HepG2 (cell line): ENCODE measurements at regions not wholly inside any gene's neighbourhood (a gene's known extent, or its start where the extent isn't known, plus 50 kb on each side); places are given as distances from the start of the nearest gene placed in this dataset.

Experiments
- ATAC-seq: fragments of 200-7000 bp; cut with Tn5 transposase; 3 replicates; pipeline ENCODE4 v1.9.1; 2020; ENCODE audit warnings: mild to moderate bottlenecking, moderate library complexity
- BruUV-seq: library from RNA; stranded (reverse); fragments of 400-500 nt; replicated peaks from 2 replicates; lab custom pipeline; 2021; lab: Mats Ljungman, UMichigan
- CTCF ChIA-PET: fragments of 300-600 bp; formaldehyde crosslinking; extraction: SDS; loops from one replicate; lab custom pipeline; 2021; ENCODE audit warnings: low total read pairs, inconsistent platforms, low intra/inter-chr PET ratio; lab: Yijun Ruan, JAX
- POLR2A ChIA-PET: fragments of 350-600 bp; sonication (Branson Sonifier 250); formaldehyde crosslinking; loops from one replicate; lab custom pipeline; 2020; ENCODE audit warnings: antibody characterized with exemption, inconsistent platforms; lab: Yijun Ruan, JAX
- DNase-seq: peaks from one replicate; pipeline ENCODE4 v3.0.0-alpha.2; 2015; ENCODE audit warnings: low spot score
- FAIRE-seq: peaks from 3 replicates; lab custom pipeline; 2011; peaks lifted over from hg19 to GRCh38; lab: Jason Lieb, UNC
- H2AFZ ChIP-seq: one replicate; pipeline ENCODE4 v1.6.1; 2011; ENCODE audit warnings: low read length, inconsistent platforms
- H3K27ac ChIP-seq: fragments of 300-600 bp; 3 replicates; pipeline ENCODE4 v1.8.0; 2011; ENCODE audit warnings: mixed run types, mild to moderate bottlenecking, mixed read lengths, low read length, inconsistent platforms; ENCODE audit not compliant: insufficient read depth; ENCODE audit errors: extremely low read length
- H3K27me3 ChIP-seq, 2 experiments: fragments of 200-600 bp in 1 of 2; 2 replicates in 1 of 2; 3 replicates in 1 of 2; pipeline versions ENCODE4 v1.6.0 to v1.8.0; 2011; ENCODE audit warnings: low read length in 2 of 2, mild to moderate bottlenecking in 2 of 2, moderate library complexity in 2 of 2, inconsistent platforms in 1 of 2; ENCODE audit not compliant: insufficient read depth in 2 of 2, control insufficient read depth in 1 of 2
- H3K36me3 ChIP-seq, 2 experiments: fragments of 200-600 bp in 1 of 2; replicated peaks in 1 of 2; 2 replicates in 1 of 2; 3 replicates in 1 of 2; pipeline versions ENCODE4 v1.5.1 to v1.8.0; 2011; ENCODE audit warnings: low read length in 2 of 2, inconsistent platforms in 1 of 2; ENCODE audit not compliant: insufficient read depth in 2 of 2, control insufficient read depth in 1 of 2
- H3K4me1 ChIP-seq: 2 replicates; pipeline ENCODE4 v1.5.1; 2012; ENCODE audit warnings: low read length, inconsistent platforms; ENCODE audit not compliant: insufficient read depth
- H3K4me2 ChIP-seq: 2 replicates; pipeline ENCODE4 v1.6.0; 2011; ENCODE audit warnings: low read depth, low read length, inconsistent platforms
- H3K4me3 ChIP-seq, 3 experiments: fragments of 200-600 bp in 1 of 3; sonication (generic), shearing (Covaris generic) in 1 of 3; replicated peaks in 1 of 3; 2 replicates each; pipeline ENCODE4 v1.5.1; 2011 to 2016; ENCODE audit warnings: low read length in 3 of 3, inconsistent platforms in 2 of 3, low read depth in 2 of 3, mild to moderate bottlenecking in 2 of 3, control low read depth in 1 of 3, mixed read lengths in 1 of 3; ENCODE audit not compliant: insufficient read depth in 1 of 3
- H3K79me2 ChIP-seq: one replicate; pipeline ENCODE4 v1.6.1; 2011; ENCODE audit warnings: low read length, inconsistent platforms; ENCODE audit not compliant: insufficient read depth
- H3K9ac ChIP-seq: 2 replicates; pipeline ENCODE4 v1.6.0; 2011; ENCODE audit warnings: mild to moderate bottlenecking, low read depth, low read length, inconsistent platforms; ENCODE audit not compliant: insufficient read depth
- H3K9me3 ChIP-seq: 2 replicates; pipeline ENCODE4 v1.5.1; 2012; ENCODE audit warnings: mild to moderate bottlenecking, low read length
- H4K20me1 ChIP-seq: 2 replicates; pipeline ENCODE4 v1.6.0; 2011; ENCODE audit warnings: inconsistent platforms, mild to moderate bottlenecking, low read length, moderate library complexity; ENCODE audit not compliant: insufficient read depth
- FOXP1 ChIP-seq, 2 experiments: fragments of 450-650 bp in 1 of 2; IDR thresholded peaks; 2 replicates each; pipeline ENCODE4 v1.6.1; 2017 to 2018; ENCODE audit warnings: antibody characterized with exemption in 1 of 2
- GPN1 ChIP-seq: sonication (generic); formaldehyde crosslinking; IDR thresholded peaks from 2 replicates; pipeline ENCODE4 v1.5.1; 2020; ENCODE audit warnings: missing genetic modification reagents, borderline replicate concordance
- HDAC2 ChIP-seq: sonication (generic); formaldehyde crosslinking; IDR thresholded peaks from 2 replicates; pipeline ENCODE4 v1.4.0; 2020; ENCODE audit warnings: missing genetic modification reagents
- MTA1 ChIP-seq: sonication (generic); formaldehyde crosslinking; IDR thresholded peaks from 2 replicates; pipeline ENCODE4 v1.4.0; 2020; ENCODE audit warnings: missing genetic modification reagents, mild to moderate bottlenecking, borderline replicate concordance
- MYC ChIP-seq: sonication (generic); formaldehyde crosslinking; IDR thresholded peaks from 2 replicates; pipeline ENCODE4 v1.9.0; 2021; ENCODE audit warnings: missing genetic modification reagents, borderline replicate concordance
- SMAD1 ChIP-seq: sonication (generic); formaldehyde crosslinking; IDR thresholded peaks from 2 replicates; pipeline ENCODE4 v1.4.0; 2020; ENCODE audit warnings: missing genetic modification reagents, low read depth, mild to moderate bottlenecking, borderline replicate concordance
- TEAD2 ChIP-seq: sonication (generic); formaldehyde crosslinking; IDR thresholded peaks from 2 replicates; pipeline ENCODE4 v1.9.0; 2021; ENCODE audit warnings: missing genetic modification reagents
- ZNF639 ChIP-seq: conservative IDR thresholded peaks from 2 replicates; pipeline ENCODE4 v1.6.1; 2018; ENCODE audit warnings: missing genetic modification reagents
- ZNF7 ChIP-seq: IDR thresholded peaks from 2 replicates; pipeline ENCODE4 v1.6.1; 2016; ENCODE audit warnings: missing biosample characterization, missing genetic modification reagents
- WGBS: methylation state at CpG from one replicate; pipeline ENCODE4 v1.1.6; 2017; ENCODE audit warnings: low lambda C conversion rate; 5-methylcytosine and 5-hydroxymethylcytosine counted together
- in situ Hi-C: cut with HindIII; loops from 2 replicates; pipeline ENCODE4 v1.10.0; 2017; ENCODE audit warnings: low pct_unique_long_range_greater_than_20kb; ENCODE audit not compliant: extremely low pct_ligation_motif_present
- intact Hi-C: fragments of 100-400 bp; cut with micrococcal nuclease; formaldehyde crosslinking; loops from one replicate; pipeline ENCODE4 v1.10.0; 2022; ENCODE audit not compliant: unreplicated experiment
- TF ChIP-seq, protein P1 (sequence below): sonication (generic); formaldehyde crosslinking; IDR thresholded peaks from one replicate; pipeline ENCODE4 v1.5.1; 2020; ENCODE audit warnings: mild to moderate bottlenecking, missing genetic modification reagents; ENCODE audit errors: not compliant biosample characterization
- TF ChIP-seq, protein P2 (sequence below): sonication (generic); formaldehyde crosslinking; IDR thresholded peaks from 2 replicates; pipeline ENCODE4 v1.4.0; 2020; ENCODE audit warnings: missing genetic modification reagents

DNA sequence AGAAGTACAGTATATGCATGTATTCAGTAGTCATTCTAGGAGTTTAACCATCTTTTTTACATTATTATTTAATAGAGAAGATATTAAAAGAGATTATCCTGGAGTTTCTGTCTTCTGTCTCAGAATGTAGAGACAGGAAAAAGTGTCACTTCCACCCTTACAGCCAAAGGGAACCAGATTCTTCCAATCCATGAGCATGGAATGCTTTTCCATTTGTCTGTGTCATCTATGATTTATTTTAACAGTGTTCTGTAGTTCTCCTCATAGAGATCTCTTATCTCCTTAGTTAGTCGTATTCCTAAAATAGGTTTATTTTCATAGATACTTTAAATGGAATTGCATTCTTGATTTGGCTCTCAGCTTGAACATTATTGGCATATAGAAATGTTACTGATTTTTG is 959.5 kb upstream of the PIK3C3 start:
- H3K27ac ChIP-seq: no peak overlapping the region
- no peaks in the 10 kb centered on the region for H3K36me3 ChIP-seq
- H3K9me3 ChIP-seq: no peaks in the 10 kb centered on the region
- no peak overlapping the region for H3K4me2 ChIP-seq
- in situ Hi-C loops: no loop called here
- DNase-seq (no peak), FAIRE-seq (no peak), ATAC-seq (no peak)
- BruUV-seq: no TSS peak
- POLR2A ChIA-PET: no interaction called here
- no peak overlapping the region for H3K9ac ChIP-seq
- intact Hi-C loops: no loop called here
- 6% methylated on average over 1 of the region's 1 CpG for WGBS
- no peaks in the 10 kb centered on the region for H3K4me1 ChIP-seq
- no peaks in the 10 kb centered on the region for H3K79me2 ChIP-seq
- no peaks in the 10 kb centered on the region for H3K27me3 ChIP-seq
- CTCF ChIA-PET: no interaction called here
- no peak overlapping the region for H2AFZ ChIP-seq
- H4K20me1 ChIP-seq: no peaks in the 10 kb centered on the region
- no peak overlapping the region for H3K4me3 ChIP-seq
- no peak for TF ChIP-seq MYC (CRISPR knock-in tag)
- no peak for TF ChIP-seq TEAD2 (CRISPR knock-in tag)
- TF ChIP-seq, protein P1, sequence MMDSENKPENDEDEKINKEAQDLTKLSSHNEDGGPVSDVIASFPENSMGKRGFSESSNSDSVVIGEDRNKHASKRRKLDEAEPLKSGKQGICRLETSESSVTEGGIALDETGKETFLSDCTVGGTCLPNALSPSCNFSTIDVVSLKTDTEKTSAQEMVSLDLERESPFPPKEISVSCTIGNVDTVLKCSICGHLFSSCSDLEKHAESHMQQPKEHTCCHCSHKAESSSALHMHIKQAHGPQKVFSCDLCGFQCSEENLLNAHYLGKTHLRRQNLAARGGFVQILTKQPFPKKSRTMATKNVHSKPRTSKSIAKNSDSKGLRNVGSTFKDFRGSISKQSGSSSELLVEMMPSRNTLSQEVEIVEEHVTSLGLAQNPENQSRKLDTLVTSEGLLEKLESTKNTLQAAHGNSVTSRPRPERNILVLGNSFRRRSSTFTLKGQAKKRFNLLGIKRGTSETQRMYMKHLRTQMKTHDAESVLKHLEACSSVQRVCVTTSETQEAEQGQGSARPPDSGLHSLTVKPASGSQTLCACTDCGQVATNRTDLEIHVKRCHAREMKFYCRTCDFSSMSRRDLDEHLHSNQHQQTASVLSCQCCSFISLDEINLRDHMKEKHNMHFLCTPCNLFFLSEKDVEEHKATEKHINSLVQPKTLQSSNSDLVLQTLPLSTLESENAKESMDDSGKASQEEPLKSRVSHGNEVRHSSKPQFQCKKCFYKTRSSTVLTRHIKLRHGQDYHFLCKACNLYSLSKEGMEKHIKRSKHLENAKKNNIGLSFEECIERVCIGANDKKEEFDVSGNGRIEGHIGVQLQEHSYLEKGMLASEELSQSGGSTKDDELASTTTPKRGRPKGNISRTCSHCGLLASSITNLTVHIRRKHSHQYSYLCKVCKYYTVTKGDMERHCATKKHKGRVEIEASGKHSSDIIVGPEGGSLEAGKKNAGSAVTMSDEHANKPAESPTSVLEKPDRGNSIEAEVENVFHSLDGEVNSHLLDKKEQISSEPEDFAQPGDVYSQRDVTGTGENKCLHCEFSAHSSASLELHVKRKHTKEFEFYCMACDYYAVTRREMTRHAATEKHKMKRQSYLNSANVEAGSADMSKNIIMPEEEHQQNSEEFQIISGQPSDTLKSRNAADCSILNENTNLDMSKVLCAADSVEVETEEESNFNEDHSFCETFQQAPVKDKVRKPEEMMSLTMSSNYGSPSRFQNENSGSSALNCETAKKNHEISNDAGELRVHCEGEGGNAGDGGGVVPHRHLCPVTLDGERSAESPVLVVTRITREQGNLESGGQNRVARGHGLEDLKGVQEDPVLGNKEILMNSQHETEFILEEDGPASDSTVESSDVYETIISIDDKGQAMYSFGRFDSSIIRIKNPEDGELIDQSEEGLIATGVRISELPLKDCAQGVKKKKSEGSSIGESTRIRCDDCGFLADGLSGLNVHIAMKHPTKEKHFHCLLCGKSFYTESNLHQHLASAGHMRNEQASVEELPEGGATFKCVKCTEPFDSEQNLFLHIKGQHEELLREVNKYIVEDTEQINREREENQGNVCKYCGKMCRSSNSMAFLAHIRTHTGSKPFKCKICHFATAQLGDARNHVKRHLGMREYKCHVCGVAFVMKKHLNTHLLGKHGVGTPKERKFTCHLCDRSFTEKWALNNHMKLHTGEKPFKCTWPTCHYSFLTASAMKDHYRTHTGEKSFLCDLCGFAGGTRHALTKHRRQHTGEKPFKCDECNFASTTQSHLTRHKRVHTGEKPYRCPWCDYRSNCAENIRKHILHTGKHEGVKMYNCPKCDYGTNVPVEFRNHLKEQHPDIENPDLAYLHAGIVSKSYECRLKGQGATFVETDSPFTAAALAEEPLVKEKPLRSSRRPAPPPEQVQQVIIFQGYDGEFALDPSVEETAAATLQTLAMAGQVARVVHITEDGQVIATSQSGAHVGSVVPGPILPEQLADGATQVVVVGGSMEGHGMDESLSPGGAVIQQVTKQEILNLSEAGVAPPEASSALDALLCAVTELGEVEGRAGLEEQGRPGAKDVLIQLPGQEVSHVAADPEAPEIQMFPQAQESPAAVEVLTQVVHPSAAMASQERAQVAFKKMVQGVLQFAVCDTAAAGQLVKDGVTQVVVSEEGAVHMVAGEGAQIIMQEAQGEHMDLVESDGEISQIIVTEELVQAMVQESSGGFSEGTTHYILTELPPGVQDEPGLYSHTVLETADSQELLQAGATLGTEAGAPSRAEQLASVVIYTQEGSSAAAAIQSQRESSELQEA (CRISPR knock-in tag): no peak
- TF ChIP-seq SMAD1 (CRISPR knock-in tag): no peak
- no peak for TF ChIP-seq ZNF639 (CRISPR knock-in tag)
- TF ChIP-seq ZNF7 (CRISPR knock-in tag): no peak
- no peak for TF ChIP-seq GPN1 (CRISPR knock-in tag)
- TF ChIP-seq, protein P2, sequence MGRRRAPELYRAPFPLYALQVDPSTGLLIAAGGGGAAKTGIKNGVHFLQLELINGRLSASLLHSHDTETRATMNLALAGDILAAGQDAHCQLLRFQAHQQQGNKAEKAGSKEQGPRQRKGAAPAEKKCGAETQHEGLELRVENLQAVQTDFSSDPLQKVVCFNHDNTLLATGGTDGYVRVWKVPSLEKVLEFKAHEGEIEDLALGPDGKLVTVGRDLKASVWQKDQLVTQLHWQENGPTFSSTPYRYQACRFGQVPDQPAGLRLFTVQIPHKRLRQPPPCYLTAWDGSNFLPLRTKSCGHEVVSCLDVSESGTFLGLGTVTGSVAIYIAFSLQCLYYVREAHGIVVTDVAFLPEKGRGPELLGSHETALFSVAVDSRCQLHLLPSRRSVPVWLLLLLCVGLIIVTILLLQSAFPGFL: no peak
- TF ChIP-seq MTA1: no peak
- no peak for TF ChIP-seq FOXP1 (IDR thresholded peaks at IDR 0.05)
- no peak for TF ChIP-seq FOXP1 (CRISPR knock-in tag; IDR thresholded peaks at IDR 0.05)
- no peak for TF ChIP-seq HDAC2 (CRISPR knock-in tag)
